ENCODE measurements at regions not wholly inside any gene's neighbourhood (a gene's known extent, or its start where the extent isn't known, plus 50 kb on each side); places are given as distances from the start of the nearest gene placed in this dataset.

GRCh38 chr2:226515344-226516055, 284.1 kb downstream of the IRS1 start:
- DNase-seq: no peak

GRCh38 chr2:226514895-226515294, 284.7 kb downstream of the IRS1 start:
- no peak for DNase-seq

- no peak for DNase-seq
Observed at GRCh38 chr2:226511311-226511710, 288.3 kb downstream of the IRS1 start.

DNA sequence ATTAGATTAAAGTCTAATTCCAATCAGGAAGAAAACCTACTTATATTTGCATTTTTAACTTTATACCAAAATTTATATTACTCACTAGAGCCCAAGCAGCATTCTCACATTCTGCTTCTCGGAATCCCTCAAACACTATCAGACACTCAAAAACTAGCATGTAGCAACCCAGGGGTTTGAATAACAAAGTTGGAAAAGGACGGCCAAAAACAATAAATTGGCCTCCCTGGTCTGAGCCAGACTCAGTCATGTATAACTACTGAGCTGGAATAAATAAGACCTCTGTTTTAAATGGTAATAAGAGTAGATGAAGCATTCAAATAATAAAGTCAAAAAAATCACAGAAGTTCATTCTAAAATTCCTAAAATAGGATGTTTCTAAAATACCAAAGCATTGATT, 290.9 kb downstream of the IRS1 start:
- DNase-seq: no peak

- DNase-seq: no peak
Observed at GRCh38 chr2:226508005-226508404, 291.6 kb downstream of the IRS1 start.

- DNase-seq: no peak
Observed at GRCh38 chr2:226497146-226497909, 302.3 kb downstream of the IRS1 start.

- no peak for DNase-seq
Observed at GRCh38 chr2:226496273-226496550, 303.4 kb downstream of the IRS1 start.

GRCh38 chr2:226495466-226496272, 304.0 kb downstream of the IRS1 start:
- no peak for DNase-seq

DNA sequence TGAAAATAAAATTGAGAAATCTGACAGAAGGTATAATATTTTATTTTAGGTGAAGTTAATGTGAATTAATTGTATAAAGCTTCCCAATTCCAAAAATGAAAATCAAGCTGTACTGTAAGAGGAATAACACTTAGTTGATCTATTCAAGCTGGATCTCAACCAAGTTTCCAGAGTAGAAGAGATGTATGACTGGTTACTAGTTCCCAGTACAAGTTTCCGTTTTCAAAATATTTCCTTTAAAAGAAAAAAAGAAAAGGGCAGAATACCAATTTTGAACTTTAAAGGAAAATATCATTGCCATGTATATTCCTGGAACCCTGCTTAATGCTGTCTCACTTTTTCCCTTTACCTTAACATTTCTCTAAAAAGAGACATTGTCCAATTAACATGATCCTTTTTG, 308.5 kb downstream of the IRS1 start:
- DNase-seq: no peak

DNA sequence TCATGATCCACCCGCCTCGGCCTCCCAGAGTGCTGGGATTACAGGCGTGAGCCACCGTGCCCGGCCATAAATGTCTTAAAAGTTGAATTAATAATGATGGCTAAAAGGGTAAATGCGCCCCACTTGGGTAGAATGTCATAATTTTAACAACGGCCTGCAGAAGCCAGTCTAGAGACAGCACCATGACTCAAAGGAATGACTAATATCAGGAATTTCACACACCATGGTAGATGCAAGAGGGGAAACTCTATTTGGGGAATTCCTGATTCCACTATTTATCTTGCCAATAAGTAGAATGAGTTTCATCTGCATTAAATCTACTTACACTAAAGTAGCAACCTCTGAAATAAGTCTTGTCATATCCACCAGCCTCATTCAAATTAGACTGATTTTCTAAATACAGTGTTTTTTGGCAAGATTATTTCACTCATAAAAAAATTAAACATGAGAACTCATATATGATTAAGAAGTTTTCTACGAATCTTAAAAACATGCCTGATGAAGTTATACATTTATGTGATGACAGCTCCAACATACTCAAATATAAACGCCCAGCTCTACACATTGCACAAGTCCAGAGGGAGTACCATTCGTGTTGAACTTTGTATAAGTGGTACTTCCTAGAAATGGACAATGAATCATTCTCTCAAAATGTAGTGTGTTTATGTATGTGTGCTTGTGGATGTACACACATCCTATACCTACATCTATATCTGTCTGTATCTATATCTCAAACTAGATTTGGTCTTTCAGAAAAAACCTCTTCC, 309.7 kb downstream of the IRS1 start:
- no peak for DNase-seq

- DNase-seq: no peak
Observed at GRCh38 chr2:226488034-226488433, 311.6 kb downstream of the IRS1 start.

DNA sequence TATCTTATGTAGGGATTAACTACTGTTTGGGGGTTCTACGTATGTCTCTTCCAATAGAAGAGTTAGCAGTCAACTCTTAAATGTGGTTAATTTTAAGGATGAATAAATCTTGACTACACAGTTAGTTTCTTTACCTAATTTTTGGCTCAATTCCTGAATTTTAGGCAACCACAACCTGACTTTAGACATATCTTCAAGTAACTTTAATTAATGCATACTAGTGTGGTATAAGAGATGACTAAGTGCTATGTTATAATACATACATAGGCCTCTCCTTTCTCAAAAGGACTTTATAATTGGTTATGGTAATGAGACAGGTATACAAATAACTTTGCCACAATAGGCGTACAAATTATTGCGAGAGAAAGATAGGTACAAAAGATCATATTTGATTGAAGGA, 312.0 kb downstream of the IRS1 start:
- DNase-seq: no peak

DNA sequence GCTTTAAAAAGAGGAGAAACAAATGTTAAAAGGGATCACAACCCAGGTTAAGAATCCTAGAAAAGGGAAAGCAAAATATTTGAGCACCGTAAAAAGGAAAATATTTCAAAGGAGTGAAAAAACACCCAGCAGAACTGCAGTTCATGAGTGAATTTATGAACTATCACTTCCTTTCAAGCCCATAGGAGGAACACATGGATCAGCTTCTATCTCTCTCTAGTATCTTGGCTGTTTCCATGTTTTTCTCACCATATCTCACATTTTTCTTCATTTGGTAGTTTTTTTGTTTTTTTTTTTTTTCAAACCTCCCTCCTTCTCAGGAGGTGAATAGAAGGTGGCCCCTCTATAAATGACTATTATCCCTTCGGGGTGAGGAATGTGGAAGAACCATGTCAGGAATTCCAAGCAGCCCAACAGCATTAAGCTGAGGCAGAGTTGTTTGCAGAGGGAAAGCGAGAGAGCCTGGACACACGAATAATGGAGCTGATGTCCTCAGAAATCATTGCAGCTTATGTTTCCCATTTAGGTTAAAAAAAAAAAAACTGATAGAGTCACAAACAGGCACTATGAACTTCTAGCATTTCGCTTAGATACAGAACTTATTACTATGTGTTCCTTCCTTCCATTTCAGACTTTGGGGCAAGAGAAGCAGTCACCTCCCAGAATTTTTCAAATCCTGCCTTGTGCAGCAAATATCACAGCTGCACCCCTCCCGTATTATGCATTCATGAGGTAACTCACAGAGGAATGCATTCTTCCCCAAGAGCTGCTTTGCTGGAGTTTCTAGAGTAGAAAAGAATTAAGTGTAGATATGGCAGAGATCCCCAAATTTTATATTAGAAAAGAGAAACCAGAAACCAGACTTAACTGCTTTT, 315.6 kb downstream of the IRS1 start:
- DNase-seq: no peak

DNA sequence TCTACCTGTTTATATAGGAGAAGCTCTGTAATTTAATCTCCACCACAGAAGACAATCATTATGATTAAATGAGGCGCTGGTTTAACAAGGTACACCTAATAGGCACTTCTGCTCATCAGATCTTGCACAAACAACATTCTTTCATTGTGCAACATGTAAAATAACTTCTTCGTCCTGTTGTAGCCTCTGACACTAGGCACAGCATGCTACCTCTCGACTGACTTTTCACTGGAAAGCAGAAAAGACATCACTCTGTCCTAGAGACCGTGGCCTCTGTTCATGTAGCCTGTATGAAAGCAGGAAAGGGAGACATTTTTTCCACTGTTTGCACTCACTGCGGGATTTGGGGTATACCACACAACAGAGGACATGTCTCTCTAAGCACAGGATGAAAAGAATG, 316.5 kb downstream of the IRS1 start:
- DNase-seq: no peak

- DNase-seq: no peak
Observed at GRCh38 chr2:226478109-226478809, 321.4 kb downstream of the IRS1 start.

DNA sequence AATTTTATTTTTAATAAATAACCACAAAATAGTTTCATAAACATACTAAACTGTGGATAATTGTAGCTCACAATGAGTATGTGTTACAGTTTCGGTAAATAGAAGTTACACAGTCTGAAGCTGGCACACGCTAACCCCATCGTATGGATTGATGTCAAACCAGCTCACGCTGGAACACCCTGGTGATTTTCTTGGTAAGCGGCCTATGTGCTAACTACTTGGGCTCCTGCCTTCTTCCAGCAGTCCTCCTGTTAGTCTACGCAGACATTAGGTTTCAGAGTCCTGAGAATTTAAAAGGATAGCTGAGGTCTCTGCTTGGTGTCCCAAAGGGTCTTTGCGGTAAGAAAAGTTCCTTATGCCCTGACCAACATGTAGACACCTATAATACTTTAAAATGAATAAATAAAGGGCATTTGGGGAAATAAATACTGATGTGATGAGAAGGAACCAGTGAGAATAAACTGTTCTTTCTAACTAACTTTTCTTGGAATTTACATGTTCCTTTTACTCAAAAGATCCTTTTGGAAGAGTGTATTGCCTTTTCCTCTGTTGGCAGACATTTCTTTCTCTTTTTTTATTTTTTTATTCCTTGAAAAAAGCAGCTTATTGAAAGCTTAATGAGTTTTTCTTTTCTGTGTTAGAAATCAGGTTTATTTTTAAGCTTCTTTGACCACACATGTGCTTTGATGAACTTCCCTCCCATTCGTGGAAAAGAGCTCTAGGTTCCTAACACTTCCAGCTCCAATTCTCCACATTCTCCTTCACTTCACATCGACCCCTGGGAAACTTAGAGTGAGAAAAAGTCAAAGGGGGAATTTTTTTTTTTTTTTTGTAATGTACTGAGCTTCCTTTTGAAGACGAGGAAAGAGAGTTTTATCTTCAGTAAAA, 322.2 kb downstream of the IRS1 start:
- DNase-seq: no peak

DNA sequence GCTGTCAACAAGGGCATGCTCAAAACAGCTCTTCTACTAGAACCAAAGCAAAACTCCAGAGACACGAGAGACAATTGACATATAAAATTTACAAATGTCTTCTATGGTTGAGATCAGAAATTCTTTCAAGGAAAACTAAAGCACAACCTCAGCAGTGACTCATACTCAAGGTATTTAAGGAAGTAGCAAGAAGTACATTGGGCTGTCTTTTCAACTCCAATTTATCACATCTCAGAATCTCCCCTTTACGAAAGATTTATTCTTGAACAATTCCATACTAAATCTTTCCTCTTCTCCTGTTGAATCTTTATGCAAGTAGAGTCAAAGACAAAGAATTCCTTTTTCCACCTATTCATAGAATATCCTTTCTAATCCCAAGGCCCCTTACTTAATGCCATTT, 324.0 kb downstream of the IRS1 start:
- no peak for DNase-seq

DNA sequence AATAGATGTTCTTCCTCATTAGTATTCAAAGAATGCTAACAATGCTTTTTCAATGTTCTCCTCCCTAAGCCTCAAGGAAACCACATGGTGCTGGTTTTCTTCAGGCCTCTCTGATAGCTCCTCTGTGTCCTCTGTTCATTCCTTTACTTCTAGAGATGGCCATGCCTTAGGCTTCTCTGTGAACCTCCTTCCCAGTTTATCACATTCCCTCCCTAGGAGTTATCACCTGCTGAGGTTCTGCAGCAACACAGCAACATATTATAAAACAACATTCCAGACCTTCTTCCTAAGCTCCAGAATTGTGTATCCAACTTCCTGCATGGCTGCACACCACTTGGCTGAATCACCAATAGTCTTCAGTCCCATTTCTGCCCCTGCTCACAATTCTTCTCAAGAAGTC, 325.5 kb downstream of the IRS1 start:
- no peak for DNase-seq

GRCh38 chr2:226471987-226472470, 327.6 kb downstream of the IRS1 start:
- DNase-seq: no peak

DNA sequence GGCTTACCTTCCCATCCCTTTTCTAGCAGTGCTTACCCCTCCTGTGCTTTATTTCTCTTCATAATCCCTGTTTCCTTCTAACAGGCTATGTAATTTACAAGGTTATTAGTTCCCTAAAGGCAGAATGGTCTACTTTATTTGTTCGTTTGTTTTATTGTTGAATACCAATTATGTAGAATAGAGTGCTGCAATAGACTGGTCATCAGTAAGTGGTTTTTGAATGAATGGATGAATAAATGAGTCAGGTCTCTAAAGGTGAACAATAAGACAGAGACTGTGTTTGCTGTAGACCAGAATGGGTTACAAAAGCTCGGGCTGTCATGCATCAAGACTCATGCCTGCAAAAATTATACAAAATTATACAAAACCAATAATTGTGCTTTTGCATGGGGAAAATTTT, 332.0 kb downstream of the IRS1 start:
- no peak for DNase-seq

Measured in SHP77 (cell line).